ENCODE measurements at regions not wholly inside any gene's neighbourhood (a gene's known extent, or its start where the extent isn't known, plus 50 kb on each side); places are given as distances from the start of the nearest gene placed in this dataset.

GRCh38 chr12:18160901-18161300 is 70.9 kb upstream of the RERGL start (continued):
- TF ChIP-seq ZNF660 (CRISPR knock-in tag; IDR thresholded peaks at IDR 0.05; ENCODE audit: borderline replicate concordance, low read depth) (no peak), SP1 (IDR thresholded peaks at IDR 0.05) (no peak), SP1 (CRISPR knock-in tag; IDR thresholded peaks at IDR 0.05) (no peak), ZFP36L1 (CRISPR knock-in tag; IDR thresholded peaks at IDR 0.05) (no peak), ZNF263 (CRISPR knock-in tag; IDR thresholded peaks at IDR 0.05) (no peak)

GRCh38 chr12:18158774-18159557 is 69.0 kb upstream of the RERGL start:
- H3K9me3 ChIP-seq (ENCODE audit: low read length): peaks cover 37% of the 10 kb centered on the region
- DNase-seq (ENCODE audit: low spot score): peak; percentile 35
- H2AFZ ChIP-seq (ENCODE audit: low read length): no peak overlapping the region
- peak; percentile 77 for ATAC-seq
- no peak overlapping the region for H3K27ac ChIP-seq (ENCODE audit: extremely low read length, insufficient read depth, low read length)
- no TSS peak for BruUV-seq (replicated peaks)
- POLR2A ChIA-PET: no interaction called here
- TF ChIP-seq JARID2 (CRISPR knock-in tag; IDR thresholded peaks at IDR 0.05; ENCODE audit: insufficient replicate concordance) (no peak), GABPA (IDR thresholded peaks at IDR 0.05; ENCODE audit: low read depth, low read length) (no peak), GABPA (CRISPR knock-in tag; IDR thresholded peaks at IDR 0.05; ENCODE audit: low read depth) (peak; percentile 68), ATF4 (CRISPR knock-in tag; IDR thresholded peaks at IDR 0.05) (no peak), CTCF (CRISPR knock-in tag; IDR thresholded peaks at IDR 0.05) (peak; percentile 47; the same call in 1 of the 2 replicates)
- no peak overlapping the region for H3K4me3 ChIP-seq (replicated peaks in 1 of 3; ENCODE audit: insufficient read depth in 1 of 3, low read depth in 2 of 3, low read length in 3 of 3)
- FAIRE-seq: no peak
- 45% methylated on average over 6 of the region's 6 CpGs for WGBS (ENCODE audit: low lambda C conversion rate)
- H3K4me2 ChIP-seq (ENCODE audit: low read depth, low read length): no peak overlapping the region
- H3K36me3 ChIP-seq (replicated peaks in 1 of 2; ENCODE audit: control insufficient read depth in 1 of 2, insufficient read depth in 2 of 2, low read length in 2 of 2): no peaks in the 10 kb centered on the region
- no peaks in the 10 kb centered on the region for H3K79me2 ChIP-seq (ENCODE audit: insufficient read depth, low read length)
- CTCF ChIA-PET (ENCODE audit: low intra/inter-chr PET ratio, low total read pairs): no interaction called here
- H3K9ac ChIP-seq (ENCODE audit: insufficient read depth, low read depth, low read length): no peak overlapping the region
- in situ Hi-C loops (cut with HindIII; ENCODE audit: extremely low pct_ligation_motif_present, low pct_unique_long_range_greater_than_20kb): no loop called here
- H3K27me3 ChIP-seq (ENCODE audit: control insufficient read depth in 1 of 2, insufficient read depth in 2 of 2, low read length in 2 of 2): no peaks in the 10 kb centered on the region
- no peaks in the 10 kb centered on the region for H4K20me1 ChIP-seq (ENCODE audit: insufficient read depth, low read length)
- intact Hi-C loops (cut with micrococcal nuclease; ENCODE audit: unreplicated experiment): loop anchor here (1.0 kb wide), 1 partner anchor 65 kb away; no protein-coding TSS in a partner anchor
- no peaks in the 10 kb centered on the region for H3K4me1 ChIP-seq (ENCODE audit: insufficient read depth, low read length)

Measured in HepG2 (cell line).